HEK293 (cell line): ENCODE measurements at regions not wholly inside any gene's neighbourhood (a gene's known extent, or its start where the extent isn't known, plus 50 kb on each side); places are given as distances from the start of the nearest gene placed in this dataset.
A peak's percentile ranks its signal among the peaks of the same experiment; 100 is the strongest.

Source experiments
- KLF10 ChIP-seq: fragments of 450-650 bp; IDR thresholded peaks from 2 replicates; pipeline ENCODE4 v1.5.1; 2018; ENCODE audit warnings: missing biosample characterization, mild to moderate bottlenecking, missing genetic modification characterization
- PRDM6 ChIP-seq: fragments of 450-650 bp; formaldehyde crosslinking; IDR thresholded peaks from 2 replicates; pipeline ENCODE4 v1.5.1; 2017; ENCODE audit warnings: missing biosample characterization, missing genetic modification characterization
- SALL2 ChIP-seq: fragments of 450-650 bp; formaldehyde crosslinking; IDR thresholded peaks from 2 replicates; pipeline ENCODE4 v1.5.0; 2017; ENCODE audit warnings: missing biosample characterization, mild to moderate bottlenecking, missing genetic modification characterization, borderline replicate concordance
- TCF7L2 ChIP-seq: IDR thresholded peaks from 2 replicates; pipeline ENCODE4 v1.6.1; 2011; ENCODE audit warnings: low read depth, mild to moderate bottlenecking, inconsistent platforms, low read length, moderate library complexity, borderline replicate concordance
- TSHZ1 ChIP-seq: fragments of 450-650 bp; formaldehyde crosslinking; IDR thresholded peaks from 2 replicates; pipeline ENCODE4 v1.5.1; 2016; ENCODE audit warnings: missing biosample characterization, missing genetic modification characterization, borderline replicate concordance
- ZBTB6 ChIP-seq: fragments of 450-650 bp; formaldehyde crosslinking; IDR thresholded peaks from 2 replicates; pipeline ENCODE4 v1.5.1; 2017; ENCODE audit warnings: missing biosample characterization, missing genetic modification characterization
- ZIC2 ChIP-seq: fragments of 450-650 bp; formaldehyde crosslinking; IDR thresholded peaks from 2 replicates; pipeline ENCODE4 v1.5.1; 2016; ENCODE audit warnings: missing biosample characterization, missing genetic modification characterization
- ZNF302 ChIP-seq: fragments of 450-650 bp; formaldehyde crosslinking; IDR thresholded peaks from 2 replicates; pipeline ENCODE4 v1.5.1; 2016; ENCODE audit warnings: missing biosample characterization, missing genetic modification characterization, low read depth
- ZNF335 ChIP-seq: fragments of 450-650 bp; formaldehyde crosslinking; conservative IDR thresholded peaks from 2 replicates; pipeline ENCODE4 v1.5.1; 2016; ENCODE audit warnings: missing biosample characterization, missing genetic modification characterization
- ZNF350 ChIP-seq: fragments of 450-650 bp; formaldehyde crosslinking; IDR thresholded peaks from 2 replicates; pipeline ENCODE4 v1.5.0; 2017; ENCODE audit warnings: missing biosample characterization, mild to moderate bottlenecking, missing genetic modification characterization
- ZNF48 ChIP-seq: fragments of 450-650 bp; formaldehyde crosslinking; IDR thresholded peaks from 2 replicates; pipeline ENCODE4 v1.5.1; 2016; ENCODE audit warnings: missing biosample characterization, missing genetic modification characterization
- ZNF530 ChIP-seq: fragments of 450-650 bp; formaldehyde crosslinking; IDR thresholded peaks from 2 replicates; pipeline ENCODE4 v1.5.1; 2016; ENCODE audit warnings: low read depth, missing biosample characterization, missing genetic modification characterization
- ZNF561 ChIP-seq: fragments of 450-650 bp; IDR thresholded peaks from 2 replicates; pipeline ENCODE4 v1.5.1; 2018; ENCODE audit warnings: missing biosample characterization, missing genetic modification characterization, borderline replicate concordance
- ZNF664 ChIP-seq: fragments of 450-650 bp; formaldehyde crosslinking; IDR thresholded peaks from 2 replicates; pipeline ENCODE4 v1.5.1; 2016; ENCODE audit warnings: missing biosample characterization, missing genetic modification characterization
- ZNF677 ChIP-seq: fragments of 450-650 bp; IDR thresholded peaks from 2 replicates; pipeline ENCODE4 v1.5.0; 2018; ENCODE audit warnings: missing biosample characterization, mild to moderate bottlenecking, missing genetic modification characterization, moderate library complexity
- ZNF791 ChIP-seq: fragments of 450-650 bp; formaldehyde crosslinking; IDR thresholded peaks from 2 replicates; pipeline ENCODE4 v1.5.1; 2016; ENCODE audit warnings: missing biosample characterization, missing genetic modification characterization
- ZSCAN16 ChIP-seq: fragments of 450-650 bp; formaldehyde crosslinking; IDR thresholded peaks from 2 replicates; pipeline ENCODE4 v1.5.1; 2016; ENCODE audit warnings: missing biosample characterization, missing genetic modification characterization
- ZSCAN23 ChIP-seq: fragments of 450-650 bp; formaldehyde crosslinking; IDR thresholded peaks from 2 replicates; pipeline ENCODE4 v1.5.1; 2016; ENCODE audit warnings: missing biosample characterization, missing genetic modification characterization
- TF ChIP-seq, protein P1 (sequence below): fragments of 450-650 bp; formaldehyde crosslinking; IDR thresholded peaks from 2 replicates; pipeline ENCODE4 v1.5.1; 2016; ENCODE audit warnings: missing biosample characterization, missing genetic modification characterization
- TF ChIP-seq, protein P2 (sequence below): fragments of 450-650 bp; formaldehyde crosslinking; IDR thresholded peaks from 2 replicates; pipeline ENCODE4 v1.5.1; 2016; ENCODE audit warnings: missing biosample characterization, missing genetic modification characterization
- TF ChIP-seq, protein P3 (sequence below): fragments of 450-650 bp; formaldehyde crosslinking; IDR thresholded peaks from 2 replicates; pipeline ENCODE4 v1.5.1; 2016; ENCODE audit warnings: missing biosample characterization, missing genetic modification characterization
- TF ChIP-seq, protein P4 (sequence below): fragments of 450-650 bp; formaldehyde crosslinking; IDR thresholded peaks from 2 replicates; pipeline ENCODE4 v1.5.1; 2016; ENCODE audit warnings: missing biosample characterization, missing genetic modification characterization, low read depth

DNA sequence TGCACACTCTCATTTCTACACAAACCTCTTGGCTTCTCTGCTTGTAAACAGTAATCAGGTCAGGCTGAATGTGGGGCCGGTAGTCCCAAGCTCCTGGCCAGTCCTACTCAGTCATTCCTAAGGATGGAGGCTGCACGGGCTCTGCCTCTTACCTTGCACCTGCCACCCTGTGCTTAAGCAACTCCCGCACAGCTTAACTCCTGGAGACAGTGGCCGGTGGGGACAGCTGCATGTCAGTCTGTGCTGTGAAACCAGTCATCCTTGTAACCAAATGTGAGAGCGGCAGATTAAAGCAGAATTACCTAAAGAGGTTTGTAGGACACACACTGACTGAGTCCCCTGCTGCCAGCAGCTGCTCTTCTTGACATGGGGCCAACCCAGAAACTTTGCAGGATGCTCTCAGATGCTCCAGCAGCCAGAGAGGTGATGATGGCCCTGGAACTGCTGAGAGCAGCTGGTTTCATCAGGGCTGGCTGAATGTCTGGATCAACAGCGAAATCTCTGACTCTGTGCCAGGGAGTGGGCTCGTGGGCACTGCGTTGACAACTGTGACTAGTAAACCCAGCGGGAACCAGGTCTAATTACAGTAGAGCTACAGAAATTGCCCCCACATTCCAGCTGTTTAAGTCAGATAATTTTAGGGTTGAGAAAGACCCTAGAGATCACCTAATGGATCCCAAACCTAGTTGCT is 123.7 kb downstream of the ANAPC4 start (continued):
- TF ChIP-seq, protein P1, sequence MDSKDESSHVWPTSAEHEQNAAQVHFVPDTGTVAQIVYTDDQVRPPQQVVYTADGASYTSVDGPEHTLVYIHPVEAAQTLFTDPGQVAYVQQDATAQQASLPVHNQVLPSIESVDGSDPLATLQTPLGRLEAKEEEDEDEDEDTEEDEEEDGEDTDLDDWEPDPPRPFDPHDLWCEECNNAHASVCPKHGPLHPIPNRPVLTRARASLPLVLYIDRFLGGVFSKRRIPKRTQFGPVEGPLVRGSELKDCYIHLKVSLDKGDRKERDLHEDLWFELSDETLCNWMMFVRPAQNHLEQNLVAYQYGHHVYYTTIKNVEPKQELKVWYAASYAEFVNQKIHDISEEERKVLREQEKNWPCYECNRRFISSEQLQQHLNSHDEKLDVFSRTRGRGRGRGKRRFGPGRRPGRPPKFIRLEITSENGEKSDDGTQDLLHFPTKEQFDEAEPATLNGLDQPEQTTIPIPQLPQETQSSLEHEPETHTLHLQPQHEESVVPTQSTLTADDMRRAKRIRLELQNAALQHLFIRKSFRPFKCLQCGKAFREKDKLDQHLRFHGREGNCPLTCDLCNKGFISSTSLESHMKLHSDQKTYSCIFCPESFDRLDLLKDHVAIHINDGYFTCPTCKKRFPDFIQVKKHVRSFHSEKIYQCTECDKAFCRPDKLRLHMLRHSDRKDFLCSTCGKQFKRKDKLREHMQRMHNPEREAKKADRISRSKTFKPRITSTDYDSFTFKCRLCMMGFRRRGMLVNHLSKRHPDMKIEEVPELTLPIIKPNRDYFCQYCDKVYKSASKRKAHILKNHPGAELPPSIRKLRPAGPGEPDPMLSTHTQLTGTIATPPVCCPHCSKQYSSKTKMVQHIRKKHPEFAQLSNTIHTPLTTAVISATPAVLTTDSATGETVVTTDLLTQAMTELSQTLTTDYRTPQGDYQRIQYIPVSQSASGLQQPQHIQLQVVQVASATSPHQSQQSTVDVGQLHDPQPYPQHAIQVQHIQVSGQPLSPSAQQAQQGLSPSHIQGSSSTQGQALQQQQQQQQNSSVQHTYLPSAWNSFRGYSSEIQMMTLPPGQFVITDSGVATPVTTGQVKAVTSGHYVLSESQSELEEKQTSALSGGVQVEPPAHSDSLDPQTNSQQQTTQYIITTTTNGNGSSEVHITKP = no peak
- no peak for TF ChIP-seq ZNF302 (tag by site-specific recombination)
- no peak for TF ChIP-seq ZNF677 (tag by site-specific recombination)
- no peak for TF ChIP-seq ZNF350 (tag by site-specific recombination)
- no peak for TF ChIP-seq PRDM6 (tag by site-specific recombination)
- no peak for TF ChIP-seq ZBTB6 (tag by site-specific recombination)
- TF ChIP-seq TSHZ1 (tag by site-specific recombination) = no peak
- TF ChIP-seq, protein P2, sequence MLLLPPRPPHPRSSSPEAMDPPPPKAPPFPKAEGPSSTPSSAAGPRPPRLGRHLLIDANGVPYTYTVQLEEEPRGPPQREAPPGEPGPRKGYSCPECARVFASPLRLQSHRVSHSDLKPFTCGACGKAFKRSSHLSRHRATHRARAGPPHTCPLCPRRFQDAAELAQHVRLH (tag by site-specific recombination) = no peak
- no peak for TF ChIP-seq ZNF664 (tag by site-specific recombination)
- TF ChIP-seq, protein P3, sequence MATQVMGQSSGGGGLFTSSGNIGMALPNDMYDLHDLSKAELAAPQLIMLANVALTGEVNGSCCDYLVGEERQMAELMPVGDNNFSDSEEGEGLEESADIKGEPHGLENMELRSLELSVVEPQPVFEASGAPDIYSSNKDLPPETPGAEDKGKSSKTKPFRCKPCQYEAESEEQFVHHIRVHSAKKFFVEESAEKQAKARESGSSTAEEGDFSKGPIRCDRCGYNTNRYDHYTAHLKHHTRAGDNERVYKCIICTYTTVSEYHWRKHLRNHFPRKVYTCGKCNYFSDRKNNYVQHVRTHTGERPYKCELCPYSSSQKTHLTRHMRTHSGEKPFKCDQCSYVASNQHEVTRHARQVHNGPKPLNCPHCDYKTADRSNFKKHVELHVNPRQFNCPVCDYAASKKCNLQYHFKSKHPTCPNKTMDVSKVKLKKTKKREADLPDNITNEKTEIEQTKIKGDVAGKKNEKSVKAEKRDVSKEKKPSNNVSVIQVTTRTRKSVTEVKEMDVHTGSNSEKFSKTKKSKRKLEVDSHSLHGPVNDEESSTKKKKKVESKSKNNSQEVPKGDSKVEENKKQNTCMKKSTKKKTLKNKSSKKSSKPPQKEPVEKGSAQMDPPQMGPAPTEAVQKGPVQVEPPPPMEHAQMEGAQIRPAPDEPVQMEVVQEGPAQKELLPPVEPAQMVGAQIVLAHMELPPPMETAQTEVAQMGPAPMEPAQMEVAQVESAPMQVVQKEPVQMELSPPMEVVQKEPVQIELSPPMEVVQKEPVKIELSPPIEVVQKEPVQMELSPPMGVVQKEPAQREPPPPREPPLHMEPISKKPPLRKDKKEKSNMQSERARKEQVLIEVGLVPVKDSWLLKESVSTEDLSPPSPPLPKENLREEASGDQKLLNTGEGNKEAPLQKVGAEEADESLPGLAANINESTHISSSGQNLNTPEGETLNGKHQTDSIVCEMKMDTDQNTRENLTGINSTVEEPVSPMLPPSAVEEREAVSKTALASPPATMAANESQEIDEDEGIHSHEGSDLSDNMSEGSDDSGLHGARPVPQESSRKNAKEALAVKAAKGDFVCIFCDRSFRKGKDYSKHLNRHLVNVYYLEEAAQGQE = no peak
- no peak for TF ChIP-seq ZSCAN16 (tag by site-specific recombination)
- TF ChIP-seq ZNF530 (tag by site-specific recombination) = no peak
- no peak for TF ChIP-seq ZNF561 (tag by site-specific recombination)
- no peak for TF ChIP-seq ZSCAN23
- TF ChIP-seq KLF10 = peak; percentile 37; the same call in 1 of the 2 replicates
- no peak for TF ChIP-seq SALL2 (tag by site-specific recombination)
- no peak for TF ChIP-seq ZNF791 (tag by site-specific recombination)
- no peak for TF ChIP-seq TCF7L2
- TF ChIP-seq, protein P4, sequence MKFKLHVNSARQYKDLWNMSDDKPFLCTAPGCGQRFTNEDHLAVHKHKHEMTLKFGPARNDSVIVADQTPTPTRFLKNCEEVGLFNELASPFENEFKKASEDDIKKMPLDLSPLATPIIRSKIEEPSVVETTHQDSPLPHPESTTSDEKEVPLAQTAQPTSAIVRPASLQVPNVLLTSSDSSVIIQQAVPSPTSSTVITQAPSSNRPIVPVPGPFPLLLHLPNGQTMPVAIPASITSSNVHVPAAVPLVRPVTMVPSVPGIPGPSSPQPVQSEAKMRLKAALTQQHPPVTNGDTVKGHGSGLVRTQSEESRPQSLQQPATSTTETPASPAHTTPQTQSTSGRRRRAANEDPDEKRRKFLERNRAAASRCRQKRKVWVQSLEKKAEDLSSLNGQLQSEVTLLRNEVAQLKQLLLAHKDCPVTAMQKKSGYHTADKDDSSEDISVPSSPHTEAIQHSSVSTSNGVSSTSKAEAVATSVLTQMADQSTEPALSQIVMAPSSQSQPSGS (tag by site-specific recombination) = peak; percentile 36; the same call in 1 of the 2 replicates
- peak; percentile 73 for TF ChIP-seq ZIC2 (tag by site-specific recombination)
- no peak for TF ChIP-seq ZNF335
- TF ChIP-seq ZNF48 = no peak
